ENCODE measurements at regions not wholly inside any gene's neighbourhood (a gene's known extent, or its start where the extent isn't known, plus 50 kb on each side); places are given as distances from the start of the nearest gene placed in this dataset.

DNA sequence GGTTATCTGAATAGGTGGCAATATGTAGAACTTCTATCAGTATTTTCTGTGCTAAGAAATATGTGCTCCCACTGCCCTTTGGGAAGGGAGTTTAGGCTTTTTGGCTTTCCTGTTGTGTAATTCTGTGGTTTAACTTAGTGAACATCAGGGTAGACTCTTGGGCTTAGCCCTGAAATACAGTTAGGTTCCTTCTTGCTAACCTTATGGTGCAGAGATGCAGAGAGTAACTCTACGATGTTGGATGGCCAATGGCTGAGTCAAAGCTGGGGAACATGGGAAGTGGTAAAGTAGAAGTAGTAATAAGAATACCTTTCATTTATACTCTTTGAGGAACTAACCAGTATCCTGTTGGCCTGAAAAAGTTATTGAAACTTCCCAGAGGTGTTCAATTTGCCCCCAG, 80.8 kb upstream of the IL12A start:
- H3K9me3 ChIP-seq (ENCODE audit: control insufficient read depth in 3 of 3, low read length in 3 of 3) = no peaks in the 10 kb centered on the region
- no peak overlapping the region for H3K9ac ChIP-seq (ENCODE audit: low read depth in 1 of 3, low read length in 3 of 3)
- H3K36me3 ChIP-seq (ENCODE audit: control insufficient read depth in 3 of 3, insufficient read depth in 3 of 3, low read length in 3 of 3) = no peaks in the 10 kb centered on the region
- H3K27me3 ChIP-seq (ENCODE audit: control insufficient read depth in 3 of 3, insufficient read depth in 3 of 3, low read length in 3 of 3) = no peaks in the 10 kb centered on the region
- no peak overlapping the region for H3K4me3 ChIP-seq (ENCODE audit: low read length in 3 of 3)
- H3K4me1 ChIP-seq (ENCODE audit: control insufficient read depth in 3 of 3, insufficient read depth in 3 of 3, low read length in 3 of 3) = peaks cover 0 to 6% (median 4%) of the 10 kb centered on the region in 3 donors
- no peak overlapping the region for H3K27ac ChIP-seq (ENCODE audit: low read depth, low read length)

DNA sequence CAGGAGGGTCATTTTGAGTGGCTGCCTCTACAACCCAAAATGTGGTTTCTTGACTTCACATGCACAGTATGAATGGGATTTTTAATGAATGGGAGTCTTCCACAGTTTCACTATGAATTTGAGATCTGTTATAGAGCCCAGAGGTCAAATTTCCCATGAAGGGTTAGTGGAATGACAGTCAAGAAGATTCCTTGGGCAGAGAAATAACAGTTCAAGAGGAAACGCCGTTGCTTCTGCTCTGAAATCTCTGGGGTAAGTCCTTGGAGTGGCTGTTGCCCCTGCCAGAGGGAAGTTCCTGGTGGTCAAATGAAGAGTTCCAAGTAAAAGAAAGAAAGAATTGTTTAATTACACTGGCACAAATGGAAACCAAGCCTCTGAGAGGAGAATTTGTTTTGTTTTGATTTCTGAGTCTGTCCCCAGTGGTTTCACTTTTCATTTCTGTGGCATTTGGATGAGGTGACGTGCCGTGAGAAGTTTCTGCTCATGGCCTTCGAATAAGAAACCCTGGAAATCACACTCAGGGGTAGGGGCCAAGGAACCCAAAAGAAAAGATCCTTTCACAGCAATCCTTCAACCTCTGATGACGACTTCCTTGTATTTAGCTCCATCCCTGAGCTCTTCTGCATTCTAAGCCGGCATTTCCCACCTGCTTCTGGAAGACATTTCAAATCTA, 77.5 kb upstream of the IL12A start:
- Histone ChIP-seq H3K9ac (ENCODE audit: low read depth in 1 of 3, low read length in 3 of 3) (peak overlapping the region; percentile 3 to 63 (median 52)), H3K27ac (ENCODE audit: low read depth, low read length) (peak overlapping the region; percentile 42), H3K36me3 (ENCODE audit: control insufficient read depth in 3 of 3, insufficient read depth in 3 of 3, low read length in 3 of 3) (no peaks in the 10 kb centered on the region)

DNA sequence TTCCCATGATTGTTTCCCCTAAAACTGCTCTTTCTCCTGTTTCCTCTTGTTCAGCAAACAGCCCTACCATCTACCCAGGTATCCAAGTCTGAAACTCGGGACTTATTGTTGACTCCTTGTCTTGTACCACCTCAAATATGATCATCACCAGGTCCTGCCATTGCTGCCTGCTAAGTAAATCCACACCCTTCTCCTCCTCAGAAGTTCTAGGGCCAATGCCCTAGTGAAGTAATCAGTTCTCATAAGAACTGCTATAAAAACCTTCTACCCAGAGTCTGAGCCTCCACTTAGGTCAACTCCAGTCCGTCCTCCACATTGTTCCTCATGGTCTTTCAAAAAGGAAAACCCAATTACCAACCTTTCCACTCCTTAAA, 77.0 kb upstream of the IL12A start:
- Histone ChIP-seq H3K36me3 (ENCODE audit: control insufficient read depth in 3 of 3, insufficient read depth in 3 of 3, low read length in 3 of 3) (no peaks in the 10 kb centered on the region), H3K4me3 (ENCODE audit: low read length in 3 of 3) (peak overlapping the region in 2 of 3 donors; percentile 49 to 74), H3K27ac (ENCODE audit: low read depth, low read length) (no peak overlapping the region), H3K9me3 (ENCODE audit: control insufficient read depth in 3 of 3, low read length in 3 of 3) (no peaks in the 10 kb centered on the region), H3K27me3 (ENCODE audit: control insufficient read depth in 3 of 3, insufficient read depth in 3 of 3, low read length in 3 of 3) (no peaks in the 10 kb centered on the region), H3K9ac (ENCODE audit: low read depth in 1 of 3, low read length in 3 of 3) (peak overlapping the region in 2 of 3 donors; percentile 3 to 52), H3K4me1 (ENCODE audit: control insufficient read depth in 3 of 3, insufficient read depth in 3 of 3, low read length in 3 of 3) (peaks cover 0 to 6% (median 4%) of the 10 kb centered on the region in 3 donors)

More for the DNA sequence above, 77.5 kb upstream of the IL12A start:
- peak overlapping the region; percentile 49 to 74 (median 52) for H3K4me3 ChIP-seq (ENCODE audit: low read length in 3 of 3)
- H3K4me1 ChIP-seq (ENCODE audit: control insufficient read depth in 3 of 3, insufficient read depth in 3 of 3, low read length in 3 of 3) = peaks cover 0 to 6% (median 4%) of the 10 kb centered on the region in 3 donors
- no peaks in the 10 kb centered on the region for H3K27me3 ChIP-seq (ENCODE audit: control insufficient read depth in 3 of 3, insufficient read depth in 3 of 3, low read length in 3 of 3)
- no peaks in the 10 kb centered on the region for H3K9me3 ChIP-seq (ENCODE audit: control insufficient read depth in 3 of 3, low read length in 3 of 3)

DNA sequence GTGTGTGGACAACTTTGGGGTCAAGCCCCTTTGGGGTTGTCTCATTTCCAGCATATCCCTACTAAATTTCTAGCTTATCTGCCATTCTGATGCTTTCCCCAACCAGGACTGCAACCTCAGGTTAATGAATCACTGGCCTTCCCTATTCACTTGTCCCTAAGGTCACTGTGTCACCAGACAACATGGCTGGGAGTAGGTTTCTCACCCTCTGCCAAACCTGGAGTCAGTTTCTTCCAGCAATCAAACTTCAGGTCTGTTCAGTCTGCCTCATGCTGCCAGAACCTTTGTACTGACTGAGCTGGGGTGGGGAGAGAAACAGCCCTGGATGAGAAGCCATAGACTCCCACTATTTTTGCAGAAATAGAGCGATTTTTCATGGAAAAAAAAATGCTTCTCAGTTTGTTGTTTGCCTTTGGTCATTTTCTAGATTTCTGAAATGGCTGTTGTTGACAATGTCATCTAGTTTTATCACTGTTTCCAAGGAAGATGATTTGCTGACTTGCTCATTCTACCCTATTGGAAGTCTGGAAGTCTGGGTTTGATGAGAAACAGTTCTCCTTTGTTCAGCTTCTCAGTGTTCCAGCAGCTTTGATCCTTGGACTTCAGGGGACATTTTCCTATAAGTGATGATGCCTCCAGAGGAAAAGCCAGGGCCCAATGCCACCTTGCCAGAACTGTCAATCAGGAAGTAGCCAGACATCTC, 74.8 kb upstream of the IL12A start:
- H3K4me1 ChIP-seq (ENCODE audit: control insufficient read depth in 3 of 3, insufficient read depth in 3 of 3, low read length in 3 of 3) = peaks cover 0 to 6% (median 4%) of the 10 kb centered on the region in 3 donors

DNA sequence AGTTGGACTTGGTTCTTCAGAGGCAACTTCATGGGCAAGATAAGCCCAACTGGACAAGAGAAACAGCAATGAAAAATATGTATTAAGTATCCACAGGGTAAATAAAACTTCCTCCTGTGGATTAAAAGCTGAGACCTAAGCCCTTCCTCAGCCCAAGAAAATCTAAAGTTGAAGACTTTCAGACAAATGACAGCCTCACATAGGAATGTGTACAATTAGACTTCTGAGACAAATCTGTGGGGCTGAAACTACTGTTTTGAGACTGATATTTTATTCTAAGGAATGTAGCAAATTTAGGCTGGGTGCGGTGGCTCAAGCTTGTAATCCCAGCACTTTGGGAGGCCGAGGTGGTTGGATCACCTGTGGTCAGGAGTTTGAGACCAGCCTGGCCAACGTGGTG, 74.2 kb upstream of the IL12A start:
- Histone ChIP-seq H3K4me3 (ENCODE audit: low read length in 3 of 3) (no peak overlapping the region), H3K9me3 (ENCODE audit: control insufficient read depth in 3 of 3, low read length in 3 of 3) (no peaks in the 10 kb centered on the region), H3K36me3 (ENCODE audit: control insufficient read depth in 3 of 3, insufficient read depth in 3 of 3, low read length in 3 of 3) (no peaks in the 10 kb centered on the region), H3K4me1 (ENCODE audit: control insufficient read depth in 3 of 3, insufficient read depth in 3 of 3, low read length in 3 of 3) (peaks cover 0 to 6% (median 4%) of the 10 kb centered on the region in 3 donors), H3K9ac (ENCODE audit: low read depth in 1 of 3, low read length in 3 of 3) (no peak overlapping the region), H3K27ac (ENCODE audit: low read depth, low read length) (no peak overlapping the region), H3K27me3 (ENCODE audit: control insufficient read depth in 3 of 3, insufficient read depth in 3 of 3, low read length in 3 of 3) (no peaks in the 10 kb centered on the region)

More for the DNA sequence above, 74.8 kb upstream of the IL12A start:
- H3K27me3 ChIP-seq (ENCODE audit: control insufficient read depth in 3 of 3, insufficient read depth in 3 of 3, low read length in 3 of 3) = no peaks in the 10 kb centered on the region
- no peak overlapping the region for H3K4me3 ChIP-seq (ENCODE audit: low read length in 3 of 3)
- no peak overlapping the region for H3K9ac ChIP-seq (ENCODE audit: low read depth in 1 of 3, low read length in 3 of 3)
- H3K27ac ChIP-seq (ENCODE audit: low read depth, low read length) = no peak overlapping the region
- no peaks in the 10 kb centered on the region for H3K9me3 ChIP-seq (ENCODE audit: control insufficient read depth in 3 of 3, low read length in 3 of 3)
- no peaks in the 10 kb centered on the region for H3K36me3 ChIP-seq (ENCODE audit: control insufficient read depth in 3 of 3, insufficient read depth in 3 of 3, low read length in 3 of 3)

DNA sequence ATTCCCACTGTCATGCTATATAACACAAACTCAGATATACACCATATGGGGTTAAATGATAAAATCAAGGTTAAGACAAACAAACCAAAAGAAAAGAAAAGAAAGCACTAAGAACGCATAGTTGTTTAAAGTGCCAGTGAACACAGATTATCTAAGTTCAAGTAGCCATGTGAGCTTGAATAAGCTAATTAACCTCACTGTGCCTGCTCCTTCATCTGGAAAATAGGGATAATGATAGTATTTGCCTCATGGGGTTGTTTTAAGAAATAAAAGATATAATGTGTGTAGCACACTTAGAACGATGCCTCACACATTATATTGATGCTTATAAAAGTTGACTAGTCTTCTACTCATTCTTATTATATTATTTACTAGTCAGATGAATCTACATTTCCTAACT, 72.6 kb upstream of the IL12A start:
- Histone ChIP-seq H3K4me3 (ENCODE audit: low read length in 3 of 3) (no peak overlapping the region), H3K4me1 (ENCODE audit: control insufficient read depth in 3 of 3, insufficient read depth in 3 of 3, low read length in 3 of 3) (peaks cover 0 to 6% (median 0%) of the 10 kb centered on the region in 3 donors), H3K9ac (ENCODE audit: low read depth in 1 of 3, low read length in 3 of 3) (no peak overlapping the region), H3K27ac (ENCODE audit: low read depth, low read length) (no peak overlapping the region), H3K36me3 (ENCODE audit: control insufficient read depth in 3 of 3, insufficient read depth in 3 of 3, low read length in 3 of 3) (no peaks in the 10 kb centered on the region), H3K27me3 (ENCODE audit: control insufficient read depth in 3 of 3, insufficient read depth in 3 of 3, low read length in 3 of 3) (no peaks in the 10 kb centered on the region), H3K9me3 (ENCODE audit: control insufficient read depth in 3 of 3, low read length in 3 of 3) (no peaks in the 10 kb centered on the region)

DNA sequence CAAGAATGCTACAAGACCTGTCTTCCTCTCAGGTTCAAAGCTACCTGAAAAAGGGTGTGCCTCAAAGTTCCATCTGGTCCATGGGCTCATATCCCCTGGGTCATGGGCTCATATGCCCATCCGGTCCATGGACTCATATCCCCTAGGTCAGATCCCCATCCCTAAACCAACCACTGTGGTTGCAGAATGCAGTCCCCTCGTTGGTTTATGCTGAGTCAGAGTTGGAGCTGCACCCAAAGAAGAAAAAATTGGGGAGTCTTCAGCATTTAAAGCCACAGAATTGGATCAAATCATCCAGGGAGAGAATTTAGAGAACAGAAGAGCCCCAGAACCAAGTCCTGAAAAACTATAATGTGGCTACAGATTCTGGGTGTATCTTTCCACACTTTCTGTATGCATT, 71.5 kb upstream of the IL12A start:
- Histone ChIP-seq H3K27me3 (ENCODE audit: control insufficient read depth in 3 of 3, insufficient read depth in 3 of 3, low read length in 3 of 3) (no peaks in the 10 kb centered on the region), H3K27ac (ENCODE audit: low read depth, low read length) (no peak overlapping the region), H3K4me3 (ENCODE audit: low read length in 3 of 3) (no peak overlapping the region), H3K36me3 (ENCODE audit: control insufficient read depth in 3 of 3, insufficient read depth in 3 of 3, low read length in 3 of 3) (no peaks in the 10 kb centered on the region), H3K4me1 (ENCODE audit: control insufficient read depth in 3 of 3, insufficient read depth in 3 of 3, low read length in 3 of 3) (no peaks in the 10 kb centered on the region), H3K9ac (ENCODE audit: low read depth in 1 of 3, low read length in 3 of 3) (no peak overlapping the region), H3K9me3 (ENCODE audit: control insufficient read depth in 3 of 3, low read length in 3 of 3) (no peaks in the 10 kb centered on the region)

DNA sequence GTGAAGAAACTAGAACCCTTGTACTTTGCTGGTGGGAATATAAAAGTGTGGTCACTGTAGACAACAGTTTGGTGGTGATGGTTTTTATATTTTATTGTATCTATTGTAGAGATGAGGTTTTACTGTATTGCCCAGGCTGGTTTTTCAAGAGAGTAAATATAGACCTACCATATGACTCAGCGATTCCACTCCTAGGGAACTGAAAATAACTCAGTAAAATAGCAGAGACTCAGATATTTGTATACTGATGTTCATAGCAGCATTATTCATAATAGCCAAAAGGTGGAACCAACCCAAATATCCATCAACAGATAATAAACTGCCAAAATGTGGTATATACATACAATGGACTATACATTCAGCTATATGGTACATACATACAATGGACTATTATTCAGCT, 68.8 kb upstream of the IL12A start:
- no peak overlapping the region for H3K27ac ChIP-seq (ENCODE audit: low read depth, low read length)
- H3K9ac ChIP-seq (ENCODE audit: low read depth in 1 of 3, low read length in 3 of 3) = no peak overlapping the region
- no peak overlapping the region for H3K4me3 ChIP-seq (ENCODE audit: low read length in 3 of 3)
- no peaks in the 10 kb centered on the region for H3K9me3 ChIP-seq (ENCODE audit: control insufficient read depth in 3 of 3, low read length in 3 of 3)
- no peaks in the 10 kb centered on the region for H3K27me3 ChIP-seq (ENCODE audit: control insufficient read depth in 3 of 3, insufficient read depth in 3 of 3, low read length in 3 of 3)
- H3K36me3 ChIP-seq (ENCODE audit: control insufficient read depth in 3 of 3, insufficient read depth in 3 of 3, low read length in 3 of 3) = no peaks in the 10 kb centered on the region
- H3K4me1 ChIP-seq (ENCODE audit: control insufficient read depth in 3 of 3, insufficient read depth in 3 of 3, low read length in 3 of 3) = no peaks in the 10 kb centered on the region

DNA sequence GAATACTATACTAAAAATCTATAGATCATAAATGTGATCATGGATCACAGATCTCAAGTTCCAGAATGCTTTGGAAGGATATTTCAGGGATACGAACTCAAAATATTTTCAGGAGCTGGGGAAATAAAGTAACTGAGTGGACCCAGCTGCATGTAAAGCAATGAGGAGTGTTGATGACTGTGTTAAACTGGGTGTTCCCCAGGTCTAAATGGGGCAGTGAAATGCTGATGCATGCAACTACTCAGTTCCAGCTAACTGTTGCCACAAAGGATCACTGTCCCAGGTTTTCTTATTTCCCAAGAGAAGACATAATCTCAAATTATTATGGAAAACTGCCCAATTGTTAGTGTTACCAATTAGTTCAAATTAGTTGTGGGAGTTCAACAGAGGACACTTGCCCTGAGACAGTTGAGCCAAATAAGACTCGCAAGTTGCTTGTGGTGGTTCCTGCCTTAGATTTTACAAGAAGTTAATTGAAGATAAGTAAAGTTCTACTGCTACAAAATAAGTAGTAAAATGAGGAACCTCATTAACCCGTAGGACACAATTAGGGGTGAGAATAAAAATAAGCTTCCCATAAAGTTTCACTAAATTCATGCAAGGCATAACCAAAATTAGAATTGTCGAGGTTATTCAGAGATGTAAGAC, 66.3 kb upstream of the IL12A start:
- Histone ChIP-seq H3K36me3 (ENCODE audit: control insufficient read depth in 3 of 3, insufficient read depth in 3 of 3, low read length in 3 of 3) (no peaks in the 10 kb centered on the region), H3K9me3 (ENCODE audit: control insufficient read depth in 3 of 3, low read length in 3 of 3) (no peaks in the 10 kb centered on the region), H3K27ac (ENCODE audit: low read depth, low read length) (no peak overlapping the region), H3K4me3 (ENCODE audit: low read length in 3 of 3) (no peak overlapping the region), H3K27me3 (ENCODE audit: control insufficient read depth in 3 of 3, insufficient read depth in 3 of 3, low read length in 3 of 3) (no peaks in the 10 kb centered on the region), H3K4me1 (ENCODE audit: control insufficient read depth in 3 of 3, insufficient read depth in 3 of 3, low read length in 3 of 3) (no peaks in the 10 kb centered on the region), H3K9ac (ENCODE audit: low read depth in 1 of 3, low read length in 3 of 3) (no peak overlapping the region)

DNA sequence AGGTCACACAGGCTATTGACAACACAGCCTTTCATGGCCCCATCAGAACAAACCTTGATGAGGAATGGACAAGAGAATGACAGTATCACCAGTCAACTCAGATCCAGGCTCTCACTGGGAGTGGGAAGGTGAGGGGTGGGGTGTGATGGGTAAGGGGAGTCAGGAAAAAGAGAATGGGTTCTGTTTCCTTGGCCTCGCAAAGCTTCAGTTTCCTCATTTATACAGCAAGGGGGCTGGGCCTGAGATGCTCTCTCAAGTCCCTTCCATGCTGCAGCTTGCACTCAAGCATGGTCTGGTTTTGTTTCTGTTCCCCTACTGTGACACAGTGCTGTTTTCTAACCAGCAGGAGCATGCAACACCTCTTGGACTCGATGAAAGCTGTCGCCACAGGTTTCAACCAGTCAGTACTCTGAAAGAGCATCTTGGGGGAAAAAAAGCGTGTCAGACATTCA, 65.7 kb upstream of the IL12A start:
- H3K36me3 ChIP-seq (ENCODE audit: control insufficient read depth in 3 of 3, insufficient read depth in 3 of 3, low read length in 3 of 3) = no peaks in the 10 kb centered on the region
- H3K4me1 ChIP-seq (ENCODE audit: control insufficient read depth in 3 of 3, insufficient read depth in 3 of 3, low read length in 3 of 3) = peaks cover 0 to 1% (median 0%) of the 10 kb centered on the region in 3 donors
- H3K27ac ChIP-seq (ENCODE audit: low read depth, low read length) = no peak overlapping the region
- H3K4me3 ChIP-seq (ENCODE audit: low read length in 3 of 3) = no peak overlapping the region
- H3K27me3 ChIP-seq (ENCODE audit: control insufficient read depth in 3 of 3, insufficient read depth in 3 of 3, low read length in 3 of 3) = no peaks in the 10 kb centered on the region
- H3K9ac ChIP-seq (ENCODE audit: low read depth in 1 of 3, low read length in 3 of 3) = no peak overlapping the region
- H3K9me3 ChIP-seq (ENCODE audit: control insufficient read depth in 3 of 3, low read length in 3 of 3) = no peaks in the 10 kb centered on the region
